Nucleus accumbens (tissue), 56 donors: ENCODE measurements at regions not wholly inside any gene's neighbourhood (a gene's known extent, or its start where the extent isn't known, plus 50 kb on each side); places are given as distances from the start of the nearest gene placed in this dataset.
"Not testable (repeated sequence)": the region's sequence is repeated elsewhere in the genome, so short reads cannot be mapped to it uniquely, and the experiment has no call there.

Source experiments
- DNase-seq, 56 donors: peaks; one replicate each; lab custom pipeline; 2025; lab: John Stamatoyannopoulos, UW

DNA sequence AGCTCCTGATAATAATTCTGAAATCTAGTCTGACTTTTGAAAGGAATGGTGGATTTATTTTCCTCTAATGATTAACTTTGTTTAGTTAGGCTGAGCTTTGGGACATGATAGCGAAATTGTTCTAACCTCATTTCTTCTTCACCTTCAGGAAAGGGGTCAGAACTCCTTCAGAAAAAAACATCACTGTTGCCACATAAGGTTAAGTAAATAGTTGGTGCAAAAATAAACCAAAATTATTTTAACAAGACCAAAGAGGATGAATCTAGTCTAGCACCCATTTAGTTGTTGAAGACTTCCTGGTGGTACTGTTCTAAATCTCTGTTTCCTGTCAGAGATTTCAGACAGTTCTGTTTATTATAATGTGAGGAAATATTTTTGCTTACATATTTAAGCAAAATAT, 379.8 kb downstream of the UTRN start:
- DNase-seq = no peak

DNA sequence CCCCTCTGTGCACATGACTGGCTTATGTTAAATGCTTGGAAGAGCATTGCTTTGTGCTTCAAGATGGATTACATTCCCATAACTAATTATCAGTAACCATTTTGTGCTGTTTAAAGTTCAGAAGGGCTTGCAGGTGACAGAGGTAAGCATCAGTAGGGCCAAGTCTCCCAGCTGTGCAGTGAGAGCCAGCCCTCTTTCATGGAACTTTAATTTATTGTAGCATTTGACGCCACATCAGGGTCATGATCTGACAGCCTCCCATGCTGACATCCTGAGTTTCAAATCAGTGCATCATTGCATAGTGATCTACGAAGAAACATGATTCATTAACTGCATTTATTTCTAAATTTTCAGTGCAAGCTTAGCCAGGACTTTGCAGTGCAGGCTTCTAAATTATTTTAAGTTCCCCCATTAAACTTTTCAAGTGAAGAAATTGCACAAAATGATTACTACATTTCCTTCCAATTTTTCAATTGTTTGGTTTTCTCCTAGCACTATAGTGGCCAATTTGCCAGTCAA, 380.9 kb downstream of the UTRN start:
- no peak for DNase-seq

DNA sequence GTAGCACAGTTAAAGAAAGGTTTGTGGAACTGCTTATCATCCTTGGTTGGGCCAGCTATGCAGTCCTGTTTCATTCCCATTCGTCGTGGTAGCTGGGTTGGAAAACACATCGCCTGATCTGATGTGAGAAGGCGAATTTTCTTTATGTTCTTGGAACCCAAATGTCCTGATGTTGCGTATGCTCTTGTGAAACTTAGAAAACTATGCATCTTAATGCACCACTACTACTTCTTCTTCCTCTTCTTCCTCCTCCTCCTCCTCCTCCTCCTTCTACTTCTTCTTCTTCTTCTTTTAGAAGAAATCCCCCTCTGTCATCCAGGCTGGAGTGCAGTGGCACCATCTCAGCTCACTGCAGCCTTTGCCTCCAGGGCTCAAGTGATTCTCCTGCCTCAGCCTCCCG, 381.6 kb downstream of the UTRN start:
- DNase-seq = no peak

- no peak for DNase-seq
Measured at GRCh38 chr6:144667532-144668503, 382.7 kb downstream of the UTRN start.

GRCh38 chr6:144670259-144670658, 385.1 kb downstream of the UTRN start:
- not testable (repeated sequence) for DNase-seq

- no peak for DNase-seq
Measured at GRCh38 chr6:144673807-144674206, 388.7 kb downstream of the UTRN start.

DNA sequence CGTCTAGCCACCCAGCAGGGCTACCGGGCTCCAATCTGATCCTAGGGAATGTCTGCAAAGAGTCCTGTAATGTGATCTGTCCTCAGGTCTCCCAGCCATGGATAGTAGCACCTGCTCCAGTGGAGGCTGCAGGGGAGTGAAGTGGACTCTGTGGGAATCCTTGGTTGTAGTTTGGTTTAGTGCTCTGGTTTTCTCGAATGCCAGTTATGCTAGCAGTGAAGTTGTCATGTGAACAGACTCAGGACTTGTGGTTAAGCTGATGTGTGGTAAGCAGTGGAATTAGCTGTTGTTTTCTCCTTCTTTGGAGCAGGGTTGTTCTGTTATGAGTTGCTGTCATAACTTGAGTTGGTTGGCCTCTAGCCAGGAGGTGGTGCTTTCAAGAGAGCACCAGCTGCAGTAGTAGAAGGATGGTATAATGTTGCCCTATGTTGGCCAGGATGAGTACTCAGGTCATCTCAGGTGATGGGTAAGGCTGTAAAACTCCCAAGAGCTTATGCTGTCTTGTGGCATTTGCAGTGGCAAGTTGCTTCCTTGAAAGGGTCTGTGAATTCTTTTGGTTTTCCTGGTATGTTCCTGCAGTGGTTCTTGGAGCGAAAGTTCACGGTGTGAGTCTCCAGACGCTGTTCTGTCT, 390.2 kb downstream of the UTRN start:
- no peak for DNase-seq

DNA sequence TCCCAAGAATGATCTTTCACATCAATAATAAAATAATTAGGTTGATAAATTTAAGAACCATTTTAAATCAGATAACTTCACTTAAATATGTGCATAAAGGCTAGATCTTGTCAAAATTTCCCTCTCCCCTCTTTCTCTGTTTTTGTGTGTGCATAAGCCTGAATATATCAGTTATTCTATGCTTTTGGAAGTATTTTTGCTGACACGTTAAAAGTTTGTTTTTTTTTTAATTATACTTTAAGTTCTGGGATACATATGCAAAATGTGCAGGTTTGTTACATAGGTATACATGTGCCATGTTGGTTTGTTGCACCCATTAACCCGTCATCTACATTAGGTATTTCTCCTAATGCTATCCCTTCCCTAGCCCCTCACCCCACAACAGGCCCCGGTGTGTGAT, 391.2 kb downstream of the UTRN start:
- DNase-seq = not testable (repeated sequence)

DNA sequence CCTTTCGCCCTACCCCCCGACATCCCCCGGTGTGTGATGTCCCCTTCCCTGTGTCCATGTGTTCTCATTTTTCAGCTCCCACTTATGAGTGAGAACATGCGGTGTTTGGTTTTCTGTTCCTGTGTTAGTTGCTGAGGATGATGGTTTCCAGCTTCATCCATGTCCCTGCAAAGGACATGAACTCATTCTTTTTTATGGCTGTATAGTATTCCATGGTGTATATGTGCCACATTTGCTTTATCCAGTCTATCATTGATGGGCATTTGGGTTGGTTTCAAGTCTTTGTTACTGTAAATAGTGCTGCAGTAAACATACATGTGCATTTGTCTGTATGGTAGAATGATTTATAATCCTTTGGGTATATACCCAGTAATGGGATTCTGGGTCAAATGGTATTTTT, 392.1 kb downstream of the UTRN start:
- DNase-seq = not testable (repeated sequence)

GRCh38 chr6:144678844-144679243, 393.7 kb downstream of the UTRN start:
- no peak for DNase-seq

DNA sequence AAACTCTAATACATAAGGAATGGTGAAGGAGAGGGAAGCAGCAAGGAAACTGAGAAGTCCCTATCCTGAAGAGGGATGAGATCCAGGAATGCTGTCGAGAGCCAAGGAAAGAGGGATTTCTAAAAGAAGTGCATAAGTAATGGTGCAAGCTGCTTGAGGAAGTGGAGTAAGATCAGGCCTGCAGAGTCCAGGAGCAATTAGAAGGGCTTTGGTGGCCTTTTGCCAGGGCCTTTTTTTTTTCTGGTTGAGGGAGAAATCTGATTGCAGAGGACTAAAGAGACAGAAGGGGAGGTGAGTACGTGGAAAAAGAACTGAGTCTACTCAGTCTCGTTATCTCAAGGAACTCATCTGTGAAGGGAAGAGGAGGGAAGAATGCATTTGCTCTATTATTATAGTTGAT, 396.2 kb downstream of the UTRN start:
- no peak for DNase-seq

DNA sequence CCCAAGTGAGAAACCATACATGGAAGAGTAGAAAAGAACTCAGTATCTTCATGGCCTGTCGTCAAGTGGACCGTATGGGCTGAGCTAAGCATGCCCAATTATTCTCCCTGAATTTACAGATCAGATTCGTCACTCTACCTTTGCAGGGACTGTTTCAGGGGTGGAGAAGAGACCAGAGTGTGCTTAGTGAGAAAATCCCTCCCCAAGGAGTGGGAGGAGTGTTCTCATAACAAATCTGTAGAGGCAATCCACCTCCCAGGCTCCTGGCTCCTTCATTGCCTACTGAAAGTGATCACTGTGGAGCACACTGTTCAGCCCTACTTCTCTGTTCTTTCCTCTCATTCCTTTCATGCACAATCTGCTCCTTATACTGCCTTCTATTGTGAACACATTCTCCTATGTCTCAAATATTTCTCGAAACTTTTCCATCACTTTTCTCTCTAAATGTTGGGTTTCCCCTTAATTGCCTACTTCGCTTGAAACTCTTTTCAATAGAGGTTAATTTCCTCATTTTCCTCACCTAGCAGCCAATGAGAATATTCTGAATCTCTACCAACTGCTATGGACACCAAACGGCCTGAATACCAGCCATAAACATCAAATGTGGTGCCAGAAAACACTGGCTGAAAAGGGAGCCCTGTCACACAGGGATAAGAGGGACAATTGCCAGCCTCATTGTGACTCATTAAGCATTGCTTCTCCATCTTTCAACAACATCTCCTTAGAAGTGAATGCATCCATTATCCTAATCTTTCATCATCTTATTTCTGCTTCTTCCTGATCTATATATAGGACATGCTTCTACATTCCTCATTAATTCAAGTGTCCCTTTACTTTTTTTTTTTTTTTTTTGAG, 398.3 kb downstream of the UTRN start:
- DNase-seq = peak in 12 of 56 donors; percentile 2 to 38 (median 18)

DNA sequence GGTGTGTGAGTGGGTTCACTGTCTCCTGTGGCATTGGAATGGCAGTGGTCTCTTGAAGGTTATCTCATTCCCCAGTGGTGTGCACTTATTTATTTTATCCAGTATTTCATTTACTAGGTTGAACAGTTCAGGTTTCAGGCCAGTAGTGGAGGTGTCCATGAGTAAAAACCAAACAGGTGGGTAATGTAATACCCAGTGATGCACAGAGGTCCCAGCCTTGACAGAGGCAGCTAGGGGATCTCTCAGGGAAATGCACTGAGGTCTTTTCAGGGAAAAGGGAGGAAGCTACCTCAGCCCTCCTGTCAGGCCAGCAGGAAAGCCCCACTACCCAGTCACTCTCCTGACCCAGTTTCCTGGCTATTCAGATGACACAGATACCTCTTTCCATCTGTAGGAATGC, 403.6 kb downstream of the UTRN start:
- no peak for DNase-seq

GRCh38 chr6:144689503-144690040, 404.4 kb downstream of the UTRN start:
- DNase-seq = no peak

GRCh38 chr6:144690133-144690532, 405.0 kb downstream of the UTRN start:
- no peak for DNase-seq

DNA sequence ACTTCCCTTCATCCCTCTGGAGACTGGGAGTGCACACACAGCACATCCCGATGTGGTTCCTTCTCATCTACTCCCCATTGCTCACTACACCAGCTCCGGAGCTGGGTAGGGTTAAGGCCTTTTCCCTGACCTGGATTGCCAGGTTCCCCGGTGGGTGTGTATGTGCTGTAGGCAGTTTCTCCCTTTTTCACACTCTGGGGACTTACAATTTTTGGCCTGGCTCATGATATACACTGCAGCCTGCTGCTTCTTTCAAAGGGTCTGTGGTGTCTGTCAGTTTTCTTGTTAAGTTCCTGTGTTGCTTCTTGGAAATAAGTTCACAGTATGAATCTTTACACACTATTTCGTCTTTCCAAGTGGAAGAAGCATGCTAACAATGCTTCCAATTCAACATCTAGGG, 405.5 kb downstream of the UTRN start:
- no peak for DNase-seq

GRCh38 chr6:144692050-144692449, 406.9 kb downstream of the UTRN start:
- DNase-seq = not testable (repeated sequence)

DNA sequence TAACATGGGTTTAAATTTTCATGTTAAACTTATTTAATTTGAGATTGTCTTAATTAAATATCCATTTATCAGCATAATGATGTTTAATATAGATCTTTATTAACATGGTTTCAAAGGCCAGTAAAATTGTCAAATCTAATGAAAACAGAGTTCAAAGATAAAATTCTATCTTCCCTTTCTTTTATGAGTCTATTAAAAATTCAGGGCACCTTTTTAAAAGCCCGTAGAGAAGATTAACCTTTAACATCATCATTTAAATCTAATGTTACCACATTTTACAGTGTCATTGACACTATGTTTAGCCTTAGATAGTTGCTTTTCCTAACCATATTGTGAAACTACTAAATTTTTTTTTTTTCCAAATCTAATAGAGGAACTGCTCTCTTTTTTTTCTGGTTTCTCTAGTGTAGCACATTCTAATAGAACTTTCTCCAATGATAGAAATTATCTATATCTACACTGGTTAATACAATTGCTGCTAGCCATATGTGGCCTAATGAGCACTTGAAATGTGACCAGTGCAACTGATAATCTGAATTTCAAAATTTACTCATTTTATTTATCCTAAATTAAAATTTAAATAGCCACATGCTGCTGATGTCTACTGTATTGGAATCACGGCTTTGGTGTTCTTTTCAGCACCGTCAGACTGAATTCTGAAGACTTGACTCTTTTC, 410.9 kb downstream of the UTRN start:
- no peak for DNase-seq

- DNase-seq = no peak
Measured at GRCh38 chr6:144696610-144697368, 411.7 kb downstream of the UTRN start.
